ENCODE measurements at regions not wholly inside any gene's neighbourhood (a gene's known extent, or its start where the extent isn't known, plus 50 kb on each side); places are given as distances from the start of the nearest gene placed in this dataset.
"Not testable (repeated sequence)": the region's sequence is repeated elsewhere in the genome, so short reads cannot be mapped to it uniquely, and the experiment has no call there.

GRCh38 chr9:105984714-105985113, 290.4 kb downstream of the TMEM38B start:
- DNase-seq, result no peak

DNA sequence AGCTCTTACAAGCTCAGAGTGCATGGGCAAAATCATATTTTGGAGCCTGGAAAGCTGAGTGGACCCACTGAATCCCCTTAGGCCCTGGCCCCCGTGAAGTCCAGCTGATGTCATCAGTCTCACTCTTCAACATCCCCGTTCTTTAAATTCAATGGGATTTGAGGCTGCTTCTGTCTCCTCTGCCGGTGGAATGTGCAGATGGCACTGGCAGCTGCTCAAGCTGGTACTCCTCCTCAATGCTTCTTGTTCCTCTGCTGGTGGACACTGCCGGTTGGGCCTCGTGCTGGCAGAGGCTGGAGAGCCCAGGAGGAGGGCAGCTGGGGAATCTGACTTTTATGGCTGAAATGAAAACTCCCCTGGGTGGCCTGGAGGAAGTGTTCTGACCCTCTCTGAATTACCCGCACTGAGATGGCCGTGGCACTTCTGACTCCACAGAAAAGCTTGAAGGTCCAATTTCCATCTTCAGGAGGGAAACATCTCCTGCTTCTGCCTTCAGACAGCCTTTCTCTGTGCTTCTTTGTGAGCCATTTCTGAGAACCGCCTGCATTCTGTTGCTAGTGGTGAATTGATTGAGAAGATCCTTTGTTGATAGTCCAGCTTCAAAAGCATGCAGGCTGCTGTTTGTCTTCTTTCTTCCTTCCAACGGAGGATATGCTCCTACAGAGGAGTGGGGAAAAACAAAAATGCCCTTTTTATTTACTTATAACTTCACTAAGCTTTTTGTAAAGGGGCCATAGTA, 298.9 kb downstream of the TMEM38B start:
- no peak for DNase-seq

GRCh38 chr9:105993921-105994715, 299.8 kb downstream of the TMEM38B start:
- no peak for DNase-seq

DNA sequence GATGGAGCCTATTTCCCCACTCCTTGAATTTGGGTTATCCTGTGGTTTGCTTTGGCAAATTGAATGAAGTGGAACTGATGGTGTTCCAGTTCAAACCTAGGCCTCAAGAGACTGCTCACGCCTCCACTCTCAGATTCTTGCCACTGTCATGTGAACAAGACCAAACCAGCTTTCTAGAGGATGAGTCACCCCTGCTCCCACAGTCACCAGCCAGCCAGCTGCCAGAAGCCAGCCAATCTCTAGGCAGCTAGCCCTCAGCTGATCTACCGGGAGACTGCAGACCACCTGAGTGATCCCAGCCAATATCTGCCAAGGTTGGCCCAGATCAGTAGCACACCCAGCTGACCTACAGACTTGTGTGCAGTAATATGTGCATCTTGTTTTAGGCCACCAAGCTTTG, 300.6 kb downstream of the TMEM38B start:
- no peak for DNase-seq

GRCh38 chr9:106017198-106017740, 322.9 kb downstream of the TMEM38B start:
- DNase-seq, result no peak

GRCh38 chr9:106019039-106019680, 324.8 kb downstream of the TMEM38B start:
- no peak for DNase-seq

- DNase-seq, result no peak
These were observed 325.4 kb downstream of the TMEM38B start for GRCh38 chr9:106019702-106020101.

DNA sequence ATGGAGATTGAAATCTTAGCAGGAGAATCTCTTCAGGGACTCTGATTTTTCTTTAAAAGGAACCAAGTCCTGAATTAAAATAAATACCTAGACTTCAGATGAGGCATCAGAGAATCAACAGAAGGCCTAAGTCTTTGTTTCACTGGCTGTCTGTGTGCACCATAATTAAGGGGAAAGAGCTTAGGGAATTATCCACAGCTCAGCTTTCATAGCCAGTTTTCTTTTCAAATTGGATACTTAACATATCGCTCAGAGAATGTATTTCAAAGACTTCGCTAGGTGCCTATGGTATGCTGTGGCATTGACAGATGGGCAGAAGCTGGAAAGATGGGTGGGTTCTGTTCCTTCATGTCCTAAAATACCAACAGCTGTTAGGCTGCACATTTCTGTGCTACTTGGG, 325.8 kb downstream of the TMEM38B start:
- no peak for DNase-seq

DNA sequence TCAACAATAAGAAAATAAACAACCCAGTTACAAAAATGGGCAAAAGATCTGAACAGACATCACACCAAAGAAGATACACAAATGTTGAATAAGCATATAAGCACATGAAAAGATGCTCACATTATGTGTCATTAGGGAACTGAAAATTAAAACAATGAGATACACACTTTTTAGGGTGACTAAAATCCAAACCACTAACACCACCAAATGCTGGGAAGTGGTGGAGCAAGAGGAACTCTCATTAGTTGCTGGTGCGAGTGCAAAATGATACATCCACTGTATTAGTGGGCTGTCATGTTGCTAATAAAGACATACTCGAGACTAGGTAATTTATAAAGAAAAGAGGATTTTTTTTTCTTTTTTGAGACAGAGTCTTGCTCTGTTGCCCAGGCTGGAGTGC, 329.1 kb downstream of the TMEM38B start:
- no peak for DNase-seq

DNA sequence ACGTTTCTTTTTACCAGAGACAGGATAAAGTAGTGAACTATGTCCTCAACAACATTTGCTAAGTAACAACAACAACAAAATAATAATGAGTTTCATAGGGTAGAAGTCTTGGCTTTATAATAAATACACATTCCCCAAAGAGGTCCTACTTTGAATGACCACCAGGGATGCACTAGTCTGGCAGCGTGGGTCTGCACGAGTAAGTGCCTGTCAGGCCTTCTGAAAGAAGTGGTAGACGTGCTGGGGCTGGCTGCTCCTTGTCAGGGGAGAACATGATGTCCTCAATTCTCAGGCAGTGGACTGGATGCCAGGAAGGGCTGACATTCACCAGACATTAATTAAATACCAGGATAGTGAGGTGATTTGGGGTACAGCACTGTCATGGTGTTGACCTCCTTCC, 331.1 kb downstream of the TMEM38B start:
- DNase-seq, result no peak

- DNase-seq, result not testable (repeated sequence)
These were observed 335.8 kb downstream of the TMEM38B start for GRCh38 chr9:106030146-106030545.

DNA sequence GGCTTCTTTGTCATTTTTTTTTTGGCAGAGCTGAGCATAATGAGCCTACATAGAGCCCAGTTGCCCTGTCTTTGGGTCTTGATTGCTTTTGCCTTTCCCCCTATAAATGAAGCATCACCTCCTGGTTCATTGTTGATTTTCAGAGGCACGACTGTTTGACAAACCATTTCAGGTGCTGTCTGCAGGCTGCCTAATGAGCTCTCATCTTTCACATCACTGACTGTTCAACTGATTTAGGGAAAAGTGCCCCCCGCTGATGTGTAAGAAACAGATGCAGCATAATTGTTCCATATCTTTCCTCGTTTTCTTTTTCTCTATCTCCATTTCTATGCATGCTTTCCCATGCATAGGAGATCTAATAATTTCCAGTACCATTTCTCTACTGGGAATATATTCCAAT, 338.6 kb downstream of the TMEM38B start:
- no peak for DNase-seq

- no peak for DNase-seq
These were observed 341.5 kb downstream of the TMEM38B start for GRCh38 chr9:106035806-106036205.

GRCh38 chr9:106038266-106039001, 344.1 kb downstream of the TMEM38B start:
- no peak for DNase-seq

- no peak for DNase-seq
These were observed 345.0 kb downstream of the TMEM38B start for GRCh38 chr9:106039151-106039935.

GRCh38 chr9:106041920-106042319, 347.6 kb downstream of the TMEM38B start:
- DNase-seq, result not testable (repeated sequence)

GRCh38 chr9:106051545-106051944, 357.2 kb downstream of the TMEM38B start:
- no peak for DNase-seq

DNA sequence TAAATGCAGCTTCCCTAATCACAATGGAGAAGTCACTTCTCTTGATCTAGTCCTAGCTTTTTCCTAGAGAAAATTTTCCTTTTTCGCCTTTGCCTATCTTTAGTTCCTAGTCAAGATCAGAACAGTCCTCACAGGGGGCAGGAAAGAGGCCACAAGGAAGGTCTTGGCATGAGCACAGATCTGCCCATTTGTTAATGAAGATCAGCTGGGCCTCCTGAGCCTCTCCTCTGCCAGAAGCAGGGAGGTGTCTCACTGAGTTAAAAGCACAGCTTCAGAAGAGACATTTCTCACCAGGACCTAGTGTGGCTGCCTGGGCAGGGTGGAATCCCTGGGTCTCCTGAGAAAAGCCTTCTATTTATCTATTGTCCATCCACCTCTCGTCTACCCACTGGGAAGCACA, 357.8 kb downstream of the TMEM38B start:
- DNase-seq, result no peak

DNA sequence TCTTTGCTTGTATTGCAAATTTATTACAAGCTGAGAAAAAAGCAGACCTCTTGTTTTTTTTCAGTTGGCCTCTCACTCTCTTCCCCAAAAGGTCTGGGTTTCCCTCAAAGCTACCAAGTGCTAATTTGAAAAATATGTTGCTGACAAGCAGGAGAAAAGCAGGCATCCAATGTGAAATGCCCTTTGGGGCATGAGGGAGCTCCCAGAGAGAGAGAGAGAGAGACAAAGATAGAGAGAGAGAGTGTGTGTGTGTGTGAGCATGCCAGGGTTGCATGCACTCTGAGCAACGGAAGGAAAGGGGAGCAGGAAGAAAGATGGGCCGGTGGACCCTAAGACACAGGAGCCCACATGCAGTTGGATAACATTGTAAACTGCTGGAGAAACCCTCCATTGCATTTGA, 358.4 kb downstream of the TMEM38B start:
- no peak for DNase-seq

DNA sequence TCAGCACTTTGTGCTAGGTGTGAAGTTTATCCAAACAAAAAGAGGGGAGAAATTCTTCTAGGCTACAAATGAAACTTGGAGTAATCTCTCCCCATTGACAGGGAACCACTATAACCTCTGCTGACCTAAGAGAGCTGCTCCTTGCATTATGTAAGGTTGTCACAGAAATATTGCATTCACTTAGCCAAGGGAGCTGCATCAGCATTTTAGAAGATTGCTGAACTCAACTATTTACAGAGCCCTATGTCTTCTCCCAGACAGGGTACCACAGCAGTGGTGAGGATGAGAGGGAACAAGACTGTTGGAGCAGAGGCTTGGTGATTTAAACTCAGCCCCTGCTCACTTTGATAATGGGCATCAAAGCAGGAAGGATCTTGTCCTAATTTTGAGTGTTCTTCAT, 362.0 kb downstream of the TMEM38B start:
- DNase-seq, result no peak

- DNase-seq, result no peak
These were observed 364.1 kb downstream of the TMEM38B start for GRCh38 chr9:106058460-106058859.

DNA sequence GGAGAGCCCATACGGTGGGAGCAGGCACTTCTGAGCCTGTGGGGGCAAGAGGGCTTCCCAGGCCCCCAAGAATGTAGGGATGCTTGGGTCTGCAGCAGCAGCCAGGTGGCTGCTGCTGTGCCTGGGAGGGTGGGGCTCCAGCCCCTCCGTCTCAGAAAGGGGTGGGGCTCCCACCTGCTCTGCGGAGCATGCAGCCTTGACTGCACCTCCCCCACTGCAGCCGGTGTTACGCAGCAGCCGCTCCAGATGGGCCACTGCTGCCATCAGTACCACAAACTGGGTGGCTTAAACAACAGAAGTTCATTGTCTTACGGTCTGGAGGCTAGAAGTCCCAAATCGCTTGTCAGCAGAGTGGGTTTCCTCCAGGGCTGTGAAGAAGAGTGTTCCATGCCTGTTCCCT, 365.5 kb downstream of the TMEM38B start:
- DNase-seq, result no peak
